OCI-LY1 (cell line): ENCODE measurements at regions not wholly inside any gene's neighbourhood (a gene's known extent, or its start where the extent isn't known, plus 50 kb on each side); places are given as distances from the start of the nearest gene placed in this dataset.

Experiments
- H2AFZ ChIP-seq: fragments of 200-600 bp; sonication (generic), shearing (Covaris generic); 2 replicates; pipeline ENCODE4 v1.6.0; 2014; ENCODE audit warnings: antibody characterized with exemption, mild to moderate bottlenecking, low read length
- H3F3A ChIP-seq: fragments of 200-600 bp; sonication (generic), shearing (Covaris generic); 2 replicates; pipeline ENCODE4 v1.6.0; 2014; ENCODE audit warnings: mild to moderate bottlenecking, antibody characterized with exemption, low read length, moderate library complexity; ENCODE audit not compliant: insufficient read depth
- H3K27ac ChIP-seq: fragments of 200-600 bp; sonication (generic); 2 replicates; pipeline ENCODE4 v1.5.1; 2014; ENCODE audit warnings: low read length, mixed run types, mild to moderate bottlenecking, low read depth; ENCODE audit not compliant: poor library complexity, severe bottlenecking
- H3K27me3 ChIP-seq: fragments of 200-600 bp; sonication (generic); 2 replicates; pipeline ENCODE4 v1.6.0; 2014; ENCODE audit warnings: antibody characterized with exemption, mild to moderate bottlenecking, low read length, moderate library complexity; ENCODE audit not compliant: insufficient read depth
- H3K36me3 ChIP-seq: fragments of 200-600 bp; sonication (generic); 2 replicates; pipeline ENCODE4 v1.6.1; 2014; ENCODE audit warnings: mild to moderate bottlenecking, antibody characterized with exemption, low read length, moderate library complexity, mixed read lengths; ENCODE audit not compliant: insufficient read depth
- H3K4me1 ChIP-seq: fragments of 200-600 bp; sonication (generic); 2 replicates; pipeline ENCODE4 v1.5.1; 2014; ENCODE audit warnings: mild to moderate bottlenecking, low read length, moderate library complexity; ENCODE audit not compliant: insufficient read depth, severe bottlenecking
- H3K4me2 ChIP-seq: fragments of 200-600 bp; sonication (generic), shearing (Covaris generic); 2 replicates; pipeline ENCODE4 v1.6.1; 2014; ENCODE audit warnings: low read length
- H3K4me3 ChIP-seq: fragments of 200-600 bp; sonication (generic); 2 replicates; pipeline ENCODE4 v1.5.1; 2014; ENCODE audit warnings: low read length, low read depth, mild to moderate bottlenecking, mixed read lengths; ENCODE audit not compliant: poor library complexity, severe bottlenecking
- H3K79me2 ChIP-seq: fragments of 200-600 bp; shearing (Covaris generic); 2 replicates; pipeline ENCODE4 v1.6.1; 2016; ENCODE audit warnings: mixed run types, low read length, mixed read lengths; ENCODE audit not compliant: insufficient read depth
- H3K9ac ChIP-seq: fragments of 200-600 bp; sonication (generic), shearing (Covaris generic); 2 replicates; pipeline ENCODE4 v1.6.1; 2014; ENCODE audit warnings: mild to moderate bottlenecking, low read length, mixed read lengths
- H3K9me2 ChIP-seq: fragments of 200-600 bp; sonication (generic), shearing (Covaris generic); 2 replicates; pipeline ENCODE4 v1.6.1; 2014; ENCODE audit warnings: low read depth, mild to moderate bottlenecking, low read length, mixed read lengths
- H3K9me3 ChIP-seq: fragments of 200-600 bp; shearing (Covaris generic); 2 replicates; pipeline ENCODE4 v1.6.1; 2014; ENCODE audit warnings: low read length, mixed read lengths
- H4K20me1 ChIP-seq: fragments of 200-600 bp; sonication (generic), shearing (Covaris generic); 2 replicates; pipeline ENCODE4 v1.6.0; 2016; ENCODE audit warnings: mild to moderate bottlenecking, low read length; ENCODE audit not compliant: insufficient read depth
- EZH2 ChIP-seq: fragments of 200-600 bp; sonication (generic), shearing (Covaris generic); IDR thresholded peaks from 2 replicates; pipeline ENCODE4 v1.8.0; 2017; ENCODE audit warnings: borderline replicate concordance, mixed run types, mild to moderate bottlenecking, antibody characterized with exemption, low read length, moderate library complexity, mixed read lengths
- TF ChIP-seq, protein P1 (sequence below): fragments of 200-600 bp; sonication (generic), shearing (Covaris generic); IDR thresholded peaks from 2 replicates; pipeline ENCODE4 v1.5.1; 2017; ENCODE audit warnings: mild to moderate bottlenecking, antibody characterized with exemption, low read length, moderate library complexity, mixed read lengths

DNA sequence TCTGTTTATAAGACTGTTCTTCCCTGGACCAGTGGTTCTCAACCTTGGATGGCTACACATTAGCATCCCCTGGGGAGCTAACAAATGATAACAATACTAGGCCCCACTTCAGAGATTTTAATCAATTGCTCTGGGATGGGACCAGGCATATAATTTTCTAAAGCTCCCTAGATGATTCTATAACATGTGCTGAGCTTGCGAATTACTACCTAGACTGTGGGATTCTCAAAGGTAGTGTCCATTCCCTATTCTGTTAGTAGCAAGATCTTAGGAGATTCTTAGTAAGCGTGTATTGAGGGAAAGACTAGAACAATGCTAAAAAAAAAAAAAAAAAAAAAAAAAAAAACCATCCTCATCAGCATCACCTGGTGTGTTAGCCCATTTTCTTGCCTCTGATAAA, 412.0 kb upstream of the CDH5 start:
- TF ChIP-seq, protein P1, sequence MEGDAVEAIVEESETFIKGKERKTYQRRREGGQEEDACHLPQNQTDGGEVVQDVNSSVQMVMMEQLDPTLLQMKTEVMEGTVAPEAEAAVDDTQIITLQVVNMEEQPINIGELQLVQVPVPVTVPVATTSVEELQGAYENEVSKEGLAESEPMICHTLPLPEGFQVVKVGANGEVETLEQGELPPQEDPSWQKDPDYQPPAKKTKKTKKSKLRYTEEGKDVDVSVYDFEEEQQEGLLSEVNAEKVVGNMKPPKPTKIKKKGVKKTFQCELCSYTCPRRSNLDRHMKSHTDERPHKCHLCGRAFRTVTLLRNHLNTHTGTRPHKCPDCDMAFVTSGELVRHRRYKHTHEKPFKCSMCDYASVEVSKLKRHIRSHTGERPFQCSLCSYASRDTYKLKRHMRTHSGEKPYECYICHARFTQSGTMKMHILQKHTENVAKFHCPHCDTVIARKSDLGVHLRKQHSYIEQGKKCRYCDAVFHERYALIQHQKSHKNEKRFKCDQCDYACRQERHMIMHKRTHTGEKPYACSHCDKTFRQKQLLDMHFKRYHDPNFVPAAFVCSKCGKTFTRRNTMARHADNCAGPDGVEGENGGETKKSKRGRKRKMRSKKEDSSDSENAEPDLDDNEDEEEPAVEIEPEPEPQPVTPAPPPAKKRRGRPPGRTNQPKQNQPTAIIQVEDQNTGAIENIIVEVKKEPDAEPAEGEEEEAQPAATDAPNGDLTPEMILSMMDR, result no peak
- no peak for TF ChIP-seq EZH2
- H3K4me3 ChIP-seq, result no peak overlapping the region
- H3K4me1 ChIP-seq, result no peaks in the 10 kb centered on the region
- no peaks in the 10 kb centered on the region for H3K27me3 ChIP-seq
- H3K79me2 ChIP-seq, result no peaks in the 10 kb centered on the region
- H3K9ac ChIP-seq, result no peak overlapping the region
- H3K9me2 ChIP-seq, result no peaks in the 10 kb centered on the region
- no peak overlapping the region for H3K4me2 ChIP-seq
- no peak overlapping the region for H2AFZ ChIP-seq
- no peaks in the 10 kb centered on the region for H3K36me3 ChIP-seq
- no peaks in the 10 kb centered on the region for H3F3A ChIP-seq
- H4K20me1 ChIP-seq, result no peaks in the 10 kb centered on the region
- H3K9me3 ChIP-seq, result no peaks in the 10 kb centered on the region
- H3K27ac ChIP-seq, result no peak overlapping the region

DNA sequence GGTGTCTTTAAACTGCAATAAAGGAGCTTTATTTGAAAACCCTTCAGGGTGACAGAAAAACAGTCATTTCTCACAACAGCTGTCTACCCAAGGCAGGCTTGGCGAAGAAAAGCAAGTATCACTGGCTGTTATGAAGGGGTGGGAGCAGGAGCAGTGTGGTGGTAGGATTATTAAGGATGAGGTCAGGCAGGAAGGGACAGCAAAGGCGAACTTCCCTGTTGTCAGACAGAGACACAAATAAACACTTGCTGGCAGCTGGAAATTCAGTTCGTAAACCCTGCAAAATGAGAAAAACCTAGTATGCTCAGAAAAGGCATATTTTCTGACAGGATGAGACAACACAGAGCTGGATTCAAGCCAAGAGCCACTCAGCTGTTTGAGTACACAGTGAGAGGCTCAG, 416.3 kb upstream of the CDH5 start:
- no peaks in the 10 kb centered on the region for H3K9me2 ChIP-seq
- no peak overlapping the region for H3K27ac ChIP-seq
- no peaks in the 10 kb centered on the region for H3K4me1 ChIP-seq

DNA sequence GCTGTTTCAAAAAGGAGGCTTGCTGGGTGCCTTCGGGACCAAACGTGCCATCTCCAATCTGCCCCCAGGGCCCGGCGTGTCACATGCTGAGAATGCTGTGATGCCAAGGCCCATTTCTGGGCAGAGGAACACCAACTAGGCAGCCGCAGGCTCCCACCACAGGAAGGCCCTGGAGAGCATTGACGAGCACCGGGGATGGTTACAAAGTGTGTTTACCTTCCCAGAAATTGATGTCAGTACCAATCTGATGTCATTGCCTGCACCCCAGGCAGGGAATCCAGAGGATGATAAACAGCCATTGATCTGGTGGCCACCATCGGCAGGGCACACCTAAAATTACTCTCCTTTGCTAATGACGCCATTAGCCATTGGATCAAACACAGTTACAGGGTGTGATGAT, 418.1 kb upstream of the CDH5 start:
- Histone ChIP-seq H3K9me3 (no peaks in the 10 kb centered on the region), H4K20me1 (no peaks in the 10 kb centered on the region), H3K4me1 (no peaks in the 10 kb centered on the region), H3K9ac (no peak overlapping the region), H3K4me2 (no peak overlapping the region), H3K79me2 (no peaks in the 10 kb centered on the region), H3K27ac (no peak overlapping the region), H3K36me3 (no peaks in the 10 kb centered on the region), H3K4me3 (no peak overlapping the region), H2AFZ (no peak overlapping the region), H3K27me3 (no peaks in the 10 kb centered on the region), H3F3A (no peaks in the 10 kb centered on the region), H3K9me2 (no peaks in the 10 kb centered on the region)
- TF ChIP-seq, protein P1, result no peak
- TF ChIP-seq EZH2, result no peak

More for the DNA sequence above, 416.3 kb upstream of the CDH5 start:
- Histone ChIP-seq H3K36me3 (no peaks in the 10 kb centered on the region), H3K4me2 (no peak overlapping the region), H3K27me3 (no peaks in the 10 kb centered on the region), H4K20me1 (no peaks in the 10 kb centered on the region), H3K4me3 (no peak overlapping the region), H3F3A (no peaks in the 10 kb centered on the region), H3K9ac (no peak overlapping the region), H2AFZ (no peak overlapping the region), H3K79me2 (no peaks in the 10 kb centered on the region), H3K9me3 (no peaks in the 10 kb centered on the region)
- TF ChIP-seq, protein P1, result no peak
- no peak for TF ChIP-seq EZH2
